ENCODE measurements at regions not wholly inside any gene's neighbourhood (a gene's known extent, or its start where the extent isn't known, plus 50 kb on each side); places are given as distances from the start of the nearest gene placed in this dataset.
"Not testable (repeated sequence)": the region's sequence is repeated elsewhere in the genome, so short reads cannot be mapped to it uniquely, and the experiment has no call there.

DNA sequence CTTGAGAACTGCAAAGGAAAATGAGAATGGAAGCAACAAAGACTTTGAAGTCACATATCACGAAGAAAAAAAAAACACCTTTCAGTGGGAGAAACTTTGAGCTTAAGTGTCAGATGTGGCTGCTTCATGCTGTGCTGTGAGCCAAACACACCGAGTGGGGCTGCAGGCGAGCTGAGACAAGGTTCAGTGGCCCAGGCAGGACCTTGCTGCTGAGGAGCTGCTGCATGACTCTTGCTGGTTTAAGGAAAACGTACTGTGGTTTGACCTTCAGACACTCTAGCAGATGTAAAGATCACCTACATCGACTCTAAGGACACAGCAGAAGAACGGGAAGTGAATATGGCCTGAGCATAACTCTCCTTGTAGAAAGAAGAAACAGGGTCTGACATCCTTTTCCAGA lies 118.1 kb upstream of the OR4E1 start:
- no peak for DNase-seq

DNA sequence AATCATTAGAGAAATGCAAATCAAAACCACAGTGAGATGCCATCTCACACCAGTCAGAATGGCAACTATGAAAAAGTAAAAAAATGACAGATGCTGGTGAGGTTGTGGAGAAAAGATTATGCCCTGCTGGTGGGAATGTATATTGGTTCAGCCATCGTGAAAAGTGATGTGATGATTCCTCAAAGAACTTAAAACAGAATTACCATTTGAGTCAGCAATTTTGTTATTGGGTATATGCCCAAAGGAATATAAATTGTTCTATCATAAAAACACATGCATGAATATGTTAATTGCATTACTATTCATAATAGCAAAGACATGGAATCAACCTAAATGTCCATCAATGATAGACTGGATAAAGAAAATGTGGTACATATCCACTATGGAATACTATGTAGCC lies 115.1 kb upstream of the OR4E1 start:
- DNase-seq = not testable (repeated sequence)

DNA sequence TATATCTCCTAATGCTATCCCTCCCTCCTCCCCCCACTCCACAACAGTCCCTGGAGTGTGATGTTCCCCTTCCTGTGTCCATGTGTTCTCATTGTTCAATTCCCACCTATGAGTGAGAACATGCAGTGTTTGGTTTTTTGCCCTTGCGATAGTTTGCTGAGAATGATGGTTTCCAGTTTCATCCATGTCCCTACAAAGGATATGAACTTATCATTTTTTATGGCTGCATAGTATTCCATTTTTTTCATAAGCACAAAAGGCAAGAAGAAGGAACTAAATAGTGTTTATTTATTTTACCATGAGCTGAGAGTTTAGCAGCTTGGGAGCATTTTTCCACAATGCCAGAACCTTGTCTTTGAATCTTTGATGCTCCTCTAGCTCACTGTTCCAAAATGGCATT lies 113.6 kb upstream of the OR4E1 start:
- DNase-seq = not testable (repeated sequence)

DNA sequence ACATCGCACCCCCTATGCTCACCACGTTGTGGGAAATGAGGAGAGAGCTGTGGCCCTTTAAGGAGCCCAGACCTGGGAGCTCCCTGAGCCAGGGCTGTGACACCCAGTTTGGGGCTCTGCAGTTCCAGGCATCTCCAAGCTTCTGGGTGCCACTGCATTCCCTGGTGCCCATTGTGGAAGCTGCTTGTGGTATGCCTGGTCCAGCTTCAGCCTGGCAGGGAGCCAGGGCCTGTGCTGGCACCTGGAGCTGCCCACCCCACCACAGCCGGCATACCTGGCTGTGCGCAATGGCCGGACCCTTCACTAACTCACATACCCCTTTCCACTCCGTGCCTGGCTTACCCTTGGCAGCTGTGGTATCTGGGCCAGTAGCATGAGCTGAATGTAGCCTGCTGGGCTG lies 107.9 kb upstream of the OR4E1 start:
- no peak for DNase-seq

DNA sequence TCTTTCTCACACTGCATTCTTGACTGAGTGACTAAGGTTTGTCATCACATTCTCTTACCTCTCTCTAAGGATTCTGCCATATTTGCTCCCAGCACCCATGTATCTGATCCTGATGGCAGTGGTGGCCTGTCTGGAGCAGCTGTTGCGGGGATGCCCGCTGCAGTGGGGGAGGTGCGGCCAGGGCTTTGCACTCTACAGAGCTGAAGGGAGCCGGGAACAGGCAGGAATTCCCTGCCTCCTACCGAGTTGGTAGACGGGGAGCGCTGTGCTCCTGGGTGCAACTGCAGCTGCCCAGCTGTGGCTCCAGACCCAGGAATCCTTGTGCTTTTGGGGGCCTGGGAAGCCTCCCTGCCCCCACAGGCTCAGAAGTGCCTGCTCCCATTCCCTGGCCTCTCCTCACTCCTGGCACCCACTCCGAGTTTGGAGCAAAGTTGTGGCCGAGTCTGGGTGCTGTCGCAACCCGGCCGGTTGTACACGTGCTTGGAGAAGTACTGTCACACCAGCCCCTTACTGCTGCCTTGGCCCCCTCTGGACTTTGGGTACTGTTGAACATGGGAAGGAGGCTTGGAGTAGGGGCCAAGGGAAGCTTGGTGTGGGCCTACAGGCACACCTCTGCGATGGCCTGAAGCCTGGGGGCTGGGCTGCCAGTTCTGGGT lies 106.9 kb upstream of the OR4E1 start:
- DNase-seq = no peak

DNA sequence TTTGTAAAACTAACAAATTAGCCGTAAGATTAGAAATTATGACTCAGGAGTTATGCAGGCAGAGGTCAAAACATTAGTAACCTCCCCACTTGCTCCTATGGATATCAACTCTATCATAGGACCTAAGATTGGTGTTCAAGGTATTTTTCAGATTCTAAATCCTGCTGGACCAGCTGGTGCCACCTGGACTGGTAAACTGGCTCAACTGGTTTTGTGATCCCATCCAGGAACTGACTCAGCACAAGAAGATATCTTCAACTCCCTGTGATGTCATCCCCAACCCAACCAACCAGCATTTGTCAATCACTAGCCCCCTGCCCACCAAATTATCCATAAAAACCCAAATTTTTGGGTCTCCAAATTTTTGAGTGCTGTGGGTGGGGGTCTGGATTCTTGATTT lies 98.1 kb upstream of the OR4E1 start:
- no peak for DNase-seq

DNA sequence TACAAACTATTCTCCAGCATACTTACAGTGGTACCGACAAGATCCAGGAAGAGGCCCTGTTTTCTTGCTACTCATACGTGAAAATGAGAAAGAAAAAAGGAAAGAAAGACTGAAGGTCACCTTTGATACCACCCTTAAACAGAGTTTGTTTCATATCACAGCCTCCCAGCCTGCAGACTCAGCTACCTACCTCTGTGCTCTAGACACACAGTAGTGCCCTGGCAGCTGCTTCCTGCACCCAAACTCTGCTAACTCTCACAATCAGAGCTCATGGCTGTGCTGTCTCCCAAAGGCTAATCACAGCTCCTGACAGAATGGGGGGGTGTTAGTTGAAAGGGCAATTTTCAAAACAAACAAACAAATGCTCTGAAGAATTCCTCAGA lies 95.2 kb upstream of the OR4E1 start:
- DNase-seq = no peak

DNA sequence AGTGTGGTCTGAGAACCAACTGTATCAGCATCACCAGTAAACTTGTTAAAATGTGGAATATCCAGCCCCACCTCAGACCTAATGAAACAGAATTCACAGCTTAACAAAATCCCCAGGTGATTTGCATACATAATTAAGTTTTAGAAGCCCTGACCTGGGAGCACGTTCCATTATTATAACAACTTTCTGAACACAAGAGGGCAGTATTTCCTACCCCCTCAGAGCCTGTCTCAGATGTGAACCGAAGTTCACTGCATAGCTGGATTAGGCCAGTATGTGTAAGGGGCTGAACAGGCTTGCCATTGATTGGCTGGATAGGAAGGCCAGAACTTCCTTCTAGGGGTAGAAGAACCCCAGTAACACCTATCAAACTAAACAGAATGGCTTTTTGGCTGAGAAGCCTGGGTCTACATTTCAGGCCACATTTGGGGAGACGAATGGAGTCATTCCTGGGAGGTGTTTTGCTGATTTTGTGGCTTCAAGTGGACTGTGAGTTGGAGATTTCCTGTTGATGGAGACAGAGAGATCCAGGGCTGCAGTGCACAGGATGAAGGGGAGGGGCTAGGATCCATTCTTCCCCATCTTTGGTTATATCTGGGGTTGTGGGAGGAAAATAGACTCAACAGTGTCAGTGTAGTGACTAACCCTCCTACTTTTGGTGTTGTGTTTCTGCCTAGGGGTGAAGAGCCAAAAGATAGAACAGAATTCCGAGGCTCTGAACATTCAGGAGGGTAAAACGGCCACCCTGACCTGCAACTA lies 94.7 kb upstream of the OR4E1 start:
- DNase-seq = peak in 1 of 2 experiments; percentile 53

DNA sequence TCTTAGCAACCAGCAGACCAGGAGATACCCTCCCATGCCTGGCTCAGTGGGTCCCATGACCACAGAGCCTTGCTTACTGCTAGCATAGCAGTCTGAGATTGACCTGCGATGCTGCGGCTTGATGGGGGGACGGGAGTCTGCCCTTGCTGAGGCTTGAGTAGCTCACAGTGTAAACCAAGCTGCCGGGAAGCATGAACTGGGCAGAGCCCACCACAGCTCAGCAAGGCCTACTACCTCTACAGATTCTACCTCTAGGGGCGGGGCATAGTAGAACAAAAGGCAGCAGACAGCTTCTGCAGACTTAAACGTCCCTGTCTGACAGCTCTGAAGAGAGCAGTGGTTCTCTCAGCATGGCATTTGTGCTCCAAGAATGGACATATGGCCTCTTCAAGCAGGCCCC lies 86.7 kb upstream of the OR4E1 start:
- DNase-seq = not testable (repeated sequence)

DNA sequence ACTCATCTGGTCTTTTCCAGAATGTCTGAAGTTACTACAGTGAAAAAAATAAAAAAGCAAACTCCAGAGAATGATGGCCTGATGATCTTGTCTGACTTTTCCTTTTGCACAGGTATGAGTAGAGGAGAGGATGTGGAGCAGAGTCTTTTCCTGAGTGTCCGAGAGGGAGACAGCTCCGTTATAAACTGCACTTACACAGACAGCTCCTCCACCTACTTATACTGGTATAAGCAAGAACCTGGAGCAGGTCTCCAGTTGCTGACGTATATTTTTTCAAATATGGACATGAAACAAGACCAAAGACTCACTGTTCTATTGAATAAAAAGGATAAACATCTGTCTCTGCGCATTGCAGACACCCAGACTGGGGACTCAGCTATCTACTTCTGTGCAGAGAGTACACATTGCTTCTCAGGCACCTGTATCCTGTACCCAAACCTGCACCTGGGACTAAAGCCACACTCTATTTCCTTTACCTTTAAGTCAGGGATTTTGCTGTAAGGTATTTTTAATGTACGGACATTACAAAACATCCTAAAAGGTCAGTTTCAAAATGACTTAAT lies 75.8 kb upstream of the OR4E1 start:
- no peak for DNase-seq

DNA sequence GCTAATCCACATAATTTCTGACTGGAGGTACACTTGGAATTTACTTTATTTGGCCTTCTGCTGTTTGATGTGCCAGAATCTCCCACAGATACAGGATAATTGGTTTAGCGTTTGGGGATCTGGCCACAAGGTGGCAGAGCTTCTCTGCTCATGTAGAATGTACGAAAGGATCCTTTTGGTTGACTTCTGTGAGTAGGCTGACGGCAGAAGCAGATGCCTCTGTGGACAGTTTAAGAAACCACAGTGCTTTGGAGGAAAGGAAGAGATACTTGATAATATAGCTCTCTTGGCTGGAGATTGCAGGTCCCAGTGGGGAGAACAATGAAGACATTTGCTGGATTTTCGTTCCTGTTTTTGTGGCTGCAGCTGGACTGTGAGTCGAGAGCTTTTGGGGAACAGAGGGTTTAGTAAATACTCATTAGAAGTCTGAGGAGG lies 75.3 kb upstream of the OR4E1 start:
- DNase-seq = peak in 1 of 2 experiments; percentile 43

DNA sequence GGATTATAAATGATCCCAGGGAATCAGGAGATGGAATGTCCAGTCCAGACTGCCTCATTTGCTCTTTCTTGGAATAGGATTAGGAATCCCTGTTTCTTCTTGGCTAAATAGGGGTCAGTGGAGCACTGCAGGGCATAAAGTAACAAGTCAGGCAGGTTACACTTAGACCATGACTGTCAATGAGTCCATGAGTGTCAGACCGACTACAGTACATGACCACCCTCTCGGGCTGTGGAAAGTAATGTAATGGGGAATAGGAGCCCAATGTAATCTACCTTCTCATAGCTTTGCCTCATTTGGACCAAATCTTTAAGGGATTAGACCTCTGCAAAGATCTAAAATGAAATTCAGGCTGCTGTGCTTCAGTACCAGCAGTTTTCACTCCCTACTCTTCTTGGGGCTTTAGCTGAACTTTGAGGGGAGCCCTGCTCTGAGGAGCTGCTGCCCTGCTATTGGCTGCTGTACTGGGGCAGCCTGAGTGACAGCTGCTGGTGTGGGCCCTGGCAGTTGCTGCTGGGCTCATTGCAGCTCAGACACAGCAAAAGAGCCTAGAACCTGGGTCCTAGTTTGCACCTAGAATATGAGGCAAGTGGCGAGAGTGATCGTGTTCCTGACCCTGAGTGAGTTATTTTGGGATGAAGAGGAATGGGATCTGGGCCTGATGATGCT lies 62.2 kb upstream of the OR4E1 start:
- DNase-seq = no peak

DNA sequence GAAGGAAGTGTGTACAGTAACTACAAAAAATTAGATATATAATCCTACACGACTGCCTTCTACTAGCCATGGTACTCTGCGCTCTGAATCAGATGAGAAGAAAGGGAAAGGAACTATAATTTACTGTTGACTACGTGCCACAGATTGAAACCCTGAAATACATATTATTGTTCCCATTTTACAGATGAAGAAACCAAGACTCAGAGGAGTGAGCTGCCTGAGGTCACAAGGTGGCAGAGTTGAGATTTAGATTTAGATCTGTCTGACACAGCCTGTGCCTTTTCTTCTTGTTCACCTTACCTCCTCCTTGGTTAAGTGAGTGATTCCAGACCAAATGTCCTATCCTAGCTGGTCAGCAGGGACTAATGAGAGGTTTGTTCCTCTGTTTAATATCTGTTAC lies 61.6 kb upstream of the OR4E1 start:
- DNase-seq = no peak

DNA sequence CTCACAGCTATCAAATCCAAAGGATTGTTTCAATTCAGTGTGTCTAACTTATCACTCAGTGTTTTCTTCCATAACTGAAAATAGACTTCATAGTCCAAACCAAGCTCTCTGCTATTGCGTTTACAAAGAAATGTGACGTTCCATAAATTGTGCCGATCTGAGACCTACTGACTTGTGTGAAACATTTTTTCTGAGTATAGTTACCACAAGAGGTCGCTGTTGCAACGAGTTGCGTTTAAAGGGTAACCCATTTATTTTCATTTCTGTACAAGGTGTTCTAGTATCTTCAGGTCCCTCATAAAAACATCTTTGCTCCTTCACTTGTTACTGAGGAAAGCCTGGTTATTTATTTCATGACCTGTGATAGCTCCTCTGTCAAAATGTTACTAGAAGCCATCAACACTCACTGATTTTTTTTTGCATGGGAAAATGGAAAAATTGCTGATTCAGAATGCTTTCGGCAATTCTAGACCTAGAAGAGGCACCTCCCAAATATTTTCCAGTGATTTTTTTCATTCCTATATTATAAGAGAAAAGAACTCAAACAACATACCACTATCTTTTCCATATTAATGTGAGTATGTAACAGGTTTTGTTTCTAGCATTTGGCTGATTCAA lies 60.9 kb upstream of the OR4E1 start:
- DNase-seq = peak in 1 of 2 experiments; percentile 52

DNA sequence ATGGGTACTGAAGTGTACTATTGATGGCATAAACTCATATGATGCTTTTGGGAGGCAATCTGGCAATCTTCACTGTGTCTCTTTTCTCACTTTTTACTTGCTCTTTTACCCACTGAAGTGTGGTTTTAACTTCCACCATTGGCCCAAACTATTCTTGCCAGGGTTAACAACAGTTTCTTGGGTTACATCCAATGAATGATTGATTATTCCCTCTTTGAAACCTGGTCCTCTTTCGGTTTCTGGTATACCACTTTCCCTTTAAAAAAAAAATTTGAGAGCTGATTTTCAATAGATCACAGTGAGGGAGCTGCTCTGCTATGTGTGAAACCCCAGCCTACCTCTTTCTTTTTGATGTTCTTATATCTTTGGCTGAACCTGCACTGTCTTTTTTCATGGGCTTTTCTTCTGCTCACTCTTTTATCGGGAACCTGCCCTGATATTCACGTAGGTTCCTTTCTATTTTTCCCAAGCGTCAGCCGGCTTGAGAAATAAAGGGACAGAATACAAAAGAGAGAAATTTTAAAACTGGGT lies 56.1 kb upstream of the OR4E1 start:
- DNase-seq = no peak

DNA sequence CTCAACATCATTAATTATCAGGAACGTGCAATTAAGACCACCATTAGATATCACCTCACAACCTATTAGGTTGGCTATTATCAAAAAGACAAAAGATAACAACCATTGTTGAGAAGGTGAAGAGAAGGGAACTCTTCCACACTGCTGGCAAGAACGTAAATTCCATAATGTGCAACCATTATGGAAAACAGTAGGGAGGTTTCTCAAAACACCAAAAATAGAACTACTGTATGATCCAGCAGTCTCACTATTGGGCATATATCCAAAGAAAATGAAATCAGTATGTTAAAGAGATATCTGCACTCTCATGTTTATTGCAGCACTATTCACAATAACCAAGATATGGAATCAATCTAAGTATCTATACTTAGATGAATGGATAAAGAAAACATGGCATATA lies 51.6 kb upstream of the OR4E1 start:
- DNase-seq = no peak

DNA sequence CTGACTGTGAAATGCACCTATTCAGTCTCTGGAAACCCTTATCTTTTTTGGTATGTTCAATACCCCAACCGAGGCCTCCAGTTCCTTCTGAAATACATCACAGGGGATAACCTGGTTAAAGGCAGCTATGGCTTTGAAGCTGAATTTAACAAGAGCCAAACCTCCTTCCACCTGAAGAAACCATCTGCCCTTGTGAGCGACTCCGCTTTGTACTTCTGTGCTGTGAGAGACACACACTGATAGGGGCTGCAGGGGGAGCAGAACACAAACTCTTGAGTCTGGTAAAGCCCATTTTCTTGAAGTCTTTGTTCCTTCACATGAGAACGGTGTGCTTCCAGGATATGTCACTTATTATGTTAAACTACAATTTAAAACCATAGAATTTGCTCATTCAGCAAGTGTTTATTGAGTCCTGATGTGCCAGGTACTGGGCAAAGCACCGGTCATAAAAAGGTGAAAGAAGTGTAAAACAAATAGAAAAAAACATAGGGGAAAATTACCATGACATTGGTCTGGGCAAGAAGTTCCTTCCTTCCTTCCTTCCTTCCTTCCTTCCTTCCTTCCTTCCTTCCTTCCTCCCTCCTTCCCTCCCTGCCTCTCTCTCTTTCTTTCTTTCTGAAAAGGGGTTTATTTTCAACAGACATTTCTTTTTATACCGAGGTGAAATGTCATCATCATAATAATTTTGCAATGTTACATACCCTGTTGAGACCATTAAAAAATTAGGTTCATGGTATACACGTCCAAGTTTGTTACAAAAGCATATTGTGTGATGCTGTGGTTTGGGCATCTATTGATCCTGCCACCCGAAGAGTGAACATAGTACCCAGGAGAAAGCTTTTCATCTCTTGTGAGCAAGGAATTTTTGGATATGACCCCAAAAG lies 50.7 kb upstream of the OR4E1 start:
- no peak for DNase-seq

DNA sequence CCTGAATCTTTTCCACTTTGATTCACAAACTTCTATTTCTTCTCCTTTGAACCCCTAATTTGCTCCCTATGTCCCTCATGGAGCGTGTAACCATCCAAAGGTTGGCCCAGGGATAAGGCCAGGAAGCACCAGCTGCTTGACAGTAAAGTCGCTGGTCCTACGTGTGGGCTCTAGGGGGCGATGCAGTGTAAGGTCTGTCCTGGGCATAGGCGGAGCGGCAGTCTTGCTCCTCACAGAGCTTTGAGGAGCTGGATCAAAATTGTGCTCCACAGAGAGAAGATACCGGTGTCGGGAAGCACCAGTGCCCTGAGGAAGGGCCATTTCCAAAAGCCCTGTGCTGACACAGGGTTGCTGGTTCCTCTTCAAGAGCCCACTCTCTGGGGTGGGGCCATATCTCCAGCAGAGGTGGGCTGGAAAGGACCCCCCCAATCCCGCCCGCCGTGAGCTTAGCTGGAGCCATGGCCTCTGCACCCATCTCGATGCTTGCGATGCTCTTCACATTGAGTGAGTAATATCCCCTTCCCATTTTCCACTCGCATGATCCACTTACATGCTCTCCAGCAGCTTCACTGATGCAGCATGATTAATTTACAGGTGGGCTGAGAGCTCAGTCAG lies 49.9 kb upstream of the OR4E1 start:
- DNase-seq = peak in 1 of 2 experiments; percentile 51

All from NCI-H524 (cell line).